Adipocyte (in vitro differentiated cells): ENCODE measurements at regions not wholly inside any gene's neighbourhood (a gene's known extent, or its start where the extent isn't known, plus 50 kb on each side); places are given as distances from the start of the nearest gene placed in this dataset.

Experiments used
- DNase-seq: peaks from one replicate; pipeline ENCODE4 v3.0.0-alpha.2; 2015; ENCODE audit warnings: low read depth
- H3K27me3 ChIP-seq: replicated peaks from 2 replicates; pipeline ENCODE4 v1.7.0; 2013; ENCODE audit warnings: mild to moderate bottlenecking, low read length, moderate library complexity; ENCODE audit not compliant: control insufficient read depth, insufficient read depth
- H3K36me3 ChIP-seq: 2 replicates; pipeline ENCODE4 v1.7.0; 2013; ENCODE audit warnings: low read length, mild to moderate bottlenecking, moderate library complexity; ENCODE audit not compliant: control insufficient read depth, insufficient read depth, severe bottlenecking
- H3K4me1 ChIP-seq: 2 replicates; pipeline ENCODE4 v1.7.0; 2013; ENCODE audit warnings: mild to moderate bottlenecking, low read length, moderate library complexity; ENCODE audit not compliant: control insufficient read depth, insufficient read depth
- H3K4me3 ChIP-seq: 2 replicates; pipeline ENCODE4 v1.7.0; 2013; ENCODE audit warnings: mild to moderate bottlenecking, low read length, moderate library complexity
- H3K9ac ChIP-seq: 2 replicates; pipeline ENCODE4 v1.7.0; 2013; ENCODE audit warnings: mild to moderate bottlenecking, low read length, moderate library complexity
- H3K9me3 ChIP-seq: 2 replicates; pipeline ENCODE4 v1.7.0; 2013; ENCODE audit warnings: mild to moderate bottlenecking, low read length, moderate library complexity; ENCODE audit not compliant: control insufficient read depth

DNA sequence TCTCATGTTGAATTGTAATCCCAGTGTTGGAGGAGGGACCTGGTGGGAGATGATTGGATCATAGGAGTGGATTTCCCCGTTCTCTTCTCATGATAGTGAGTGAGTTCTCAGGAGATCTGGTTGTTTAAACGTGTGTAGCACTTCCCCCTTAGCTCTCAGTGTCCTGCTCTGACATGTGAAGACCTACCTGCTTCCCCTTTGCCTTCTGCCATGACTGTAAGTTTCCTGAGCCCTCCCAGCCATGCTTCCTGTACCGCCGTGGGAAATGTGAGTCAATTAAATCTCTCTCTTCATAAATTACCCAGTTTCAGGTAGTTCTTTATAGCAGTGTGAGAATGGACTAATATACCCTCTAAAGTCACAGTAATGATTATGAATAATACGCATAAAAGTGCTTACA, 248.4 kb upstream of the LRRC7 start:
- Histone ChIP-seq H3K9me3 (peaks cover 3% of the 10 kb centered on the region), H3K27me3 (no peaks in the 10 kb centered on the region), H3K9ac (no peak overlapping the region), H3K4me1 (no peaks in the 10 kb centered on the region), H3K36me3 (no peaks in the 10 kb centered on the region), H3K4me3 (no peak overlapping the region)
- no peak for DNase-seq

GRCh38 chr1:69320757-69321211, 246.9 kb upstream of the LRRC7 start:
- DNase-seq, result no peak
- no peaks in the 10 kb centered on the region for H3K36me3 ChIP-seq
- no peak overlapping the region for H3K4me3 ChIP-seq
- no peak overlapping the region for H3K9ac ChIP-seq
- H3K27me3 ChIP-seq, result no peaks in the 10 kb centered on the region
- H3K9me3 ChIP-seq, result no peaks in the 10 kb centered on the region
- H3K4me1 ChIP-seq, result no peaks in the 10 kb centered on the region

DNA sequence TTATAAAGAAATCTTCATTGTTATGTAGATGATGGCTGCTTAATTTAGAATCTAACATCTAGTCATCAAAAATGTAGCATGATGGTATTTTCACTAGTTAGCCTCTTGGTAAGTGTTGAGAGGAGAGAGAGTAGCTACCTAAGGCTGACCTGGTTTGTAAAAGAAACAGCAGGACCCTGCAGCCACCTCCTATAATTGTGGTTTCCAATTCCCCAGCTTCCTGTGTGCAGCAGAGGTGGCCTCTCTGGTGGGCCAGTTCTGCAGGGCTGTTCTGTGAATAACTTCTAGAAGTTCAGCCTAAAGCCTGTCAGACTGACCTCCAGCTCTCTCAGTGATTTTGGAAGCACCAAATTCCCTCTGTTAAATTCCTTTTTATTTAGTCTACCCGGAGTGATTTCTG, 246.4 kb upstream of the LRRC7 start:
- H3K9ac ChIP-seq, result no peak overlapping the region
- no peak for DNase-seq
- no peaks in the 10 kb centered on the region for H3K4me1 ChIP-seq
- H3K4me3 ChIP-seq, result no peak overlapping the region
- H3K27me3 ChIP-seq, result no peaks in the 10 kb centered on the region
- no peaks in the 10 kb centered on the region for H3K9me3 ChIP-seq
- H3K36me3 ChIP-seq, result no peaks in the 10 kb centered on the region

DNA sequence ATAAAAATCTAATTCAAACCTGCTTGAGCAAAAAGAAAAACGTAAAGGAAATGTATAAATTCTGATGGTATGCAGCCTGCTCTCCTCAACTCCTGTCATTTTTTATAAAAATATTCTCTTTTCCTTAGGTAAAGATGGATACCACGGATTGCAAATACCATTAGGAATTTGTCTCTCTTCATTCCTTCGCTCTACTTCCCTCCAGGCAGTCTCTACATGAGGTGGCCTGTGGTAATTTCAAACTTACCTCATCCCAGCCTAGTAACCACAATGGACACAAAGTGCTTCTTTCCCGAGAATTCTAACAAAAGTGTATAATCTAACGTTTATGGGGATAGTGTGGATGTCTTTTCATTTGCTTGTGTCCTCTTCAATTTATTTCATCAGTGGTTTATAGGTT, 239.5 kb upstream of the LRRC7 start:
- Histone ChIP-seq H3K4me3 (no peak overlapping the region), H3K36me3 (no peaks in the 10 kb centered on the region), H3K9ac (no peak overlapping the region), H3K27me3 (no peaks in the 10 kb centered on the region), H3K4me1 (no peaks in the 10 kb centered on the region), H3K9me3 (peaks cover 22% of the 10 kb centered on the region)
- no peak for DNase-seq

DNA sequence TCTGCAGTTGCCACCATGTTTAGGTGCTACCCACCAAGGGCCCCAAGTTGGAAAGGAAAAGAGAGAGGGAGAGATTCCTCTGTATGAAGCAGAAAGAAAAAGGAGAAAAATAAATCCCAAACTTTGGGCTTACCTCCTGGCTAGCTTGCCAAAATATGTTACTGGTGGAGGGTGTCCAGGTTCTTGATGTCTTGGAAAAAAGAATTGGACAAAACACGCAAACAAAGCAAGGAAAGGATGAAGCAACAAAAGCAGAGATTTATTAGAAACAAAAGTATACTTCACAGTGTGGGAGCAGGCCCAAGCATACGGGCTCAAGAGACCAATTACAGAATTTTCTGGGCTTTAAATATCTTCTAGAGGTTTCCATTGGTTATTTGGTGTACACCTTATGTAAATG, 204.5 kb upstream of the LRRC7 start:
- no peaks in the 10 kb centered on the region for H3K36me3 ChIP-seq
- H3K9me3 ChIP-seq, result no peaks in the 10 kb centered on the region

DNA sequence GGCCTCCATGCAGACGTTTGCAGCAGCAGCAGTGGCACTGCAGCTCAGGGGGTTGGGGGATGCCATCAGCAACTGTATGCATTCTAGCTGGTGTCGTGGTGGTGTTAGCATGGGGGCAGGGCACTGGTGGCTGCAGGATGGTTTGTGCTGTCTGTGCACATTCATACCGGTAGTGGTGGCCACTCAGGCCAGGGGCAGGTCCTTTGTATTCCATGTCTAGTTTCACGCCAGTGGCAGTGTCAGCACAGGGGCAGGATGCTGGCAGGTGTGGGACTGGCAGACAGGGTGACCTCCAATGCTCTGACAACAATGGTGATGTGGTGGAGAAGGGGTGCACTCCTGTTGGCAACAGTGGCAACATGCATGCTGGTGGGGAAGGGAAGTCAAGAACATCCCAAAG, 194.2 kb upstream of the LRRC7 start:
- Histone ChIP-seq H3K4me3 (no peak overlapping the region), H3K9ac (no peak overlapping the region), H3K4me1 (no peaks in the 10 kb centered on the region), H3K9me3 (peaks cover 3% of the 10 kb centered on the region), H3K36me3 (no peaks in the 10 kb centered on the region), H3K27me3 (no peaks in the 10 kb centered on the region)
- no peak for DNase-seq

More for the DNA sequence above, 204.5 kb upstream of the LRRC7 start:
- DNase-seq, result no peak
- H3K27me3 ChIP-seq, result no peaks in the 10 kb centered on the region
- no peaks in the 10 kb centered on the region for H3K4me1 ChIP-seq
- H3K4me3 ChIP-seq, result no peak overlapping the region
- no peak overlapping the region for H3K9ac ChIP-seq

DNA sequence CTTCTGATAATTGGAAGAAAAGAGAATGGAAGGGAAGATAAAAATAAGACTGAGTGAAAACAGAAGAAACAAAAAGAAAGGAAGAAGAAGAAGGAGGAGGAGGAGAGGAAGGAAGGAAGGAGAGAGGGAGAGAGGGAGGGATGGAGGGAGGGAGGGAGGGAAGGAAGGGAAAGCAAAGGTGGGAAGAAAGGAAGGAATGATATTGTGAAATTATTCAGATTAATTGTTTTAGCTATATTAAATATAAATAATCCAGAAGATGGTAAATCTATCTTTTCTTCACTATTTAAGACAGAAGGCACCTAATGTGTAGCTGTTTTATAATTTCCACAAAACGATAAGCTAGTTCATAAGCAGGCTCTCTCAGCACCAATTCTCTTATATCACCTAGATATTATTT, 191.3 kb upstream of the LRRC7 start:
- Histone ChIP-seq H3K4me1 (no peaks in the 10 kb centered on the region), H3K9ac (no peak overlapping the region), H3K9me3 (peaks cover 3% of the 10 kb centered on the region), H3K36me3 (no peaks in the 10 kb centered on the region), H3K27me3 (no peaks in the 10 kb centered on the region), H3K4me3 (no peak overlapping the region)
- DNase-seq, result no peak

DNA sequence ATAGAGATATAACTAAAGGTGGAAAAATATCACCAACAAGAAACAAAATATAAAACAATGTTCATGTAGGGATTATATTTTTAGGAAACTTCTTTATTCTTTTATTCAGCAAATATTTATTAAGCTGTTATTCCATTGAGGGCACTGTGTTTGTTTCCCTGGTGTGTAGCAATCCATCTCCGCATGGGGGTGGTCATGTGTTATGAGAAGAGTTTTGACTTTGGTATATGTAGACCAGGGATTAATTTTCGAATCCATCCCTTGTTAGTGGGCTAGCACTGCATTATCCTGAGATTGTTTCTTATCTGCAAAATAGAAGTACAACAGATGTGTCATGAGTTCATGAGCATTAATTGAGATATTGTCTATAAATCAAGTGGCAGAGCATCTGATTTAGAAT, 190.2 kb upstream of the LRRC7 start:
- Histone ChIP-seq H3K9me3 (peaks cover 3% of the 10 kb centered on the region), H3K4me1 (no peaks in the 10 kb centered on the region), H3K36me3 (no peaks in the 10 kb centered on the region), H3K27me3 (no peaks in the 10 kb centered on the region), H3K4me3 (no peak overlapping the region), H3K9ac (no peak overlapping the region)
- DNase-seq, result no peak

GRCh38 chr1:69388044-69388443, 179.7 kb upstream of the LRRC7 start:
- no peaks in the 10 kb centered on the region for H3K27me3 ChIP-seq

GRCh38 chr1:69400128-69400527, 167.6 kb upstream of the LRRC7 start:
- Histone ChIP-seq H3K36me3 (no peaks in the 10 kb centered on the region), H3K4me1 (no peaks in the 10 kb centered on the region), H3K4me3 (no peak overlapping the region), H3K27me3 (no peaks in the 10 kb centered on the region), H3K9ac (no peak overlapping the region), H3K9me3 (no peaks in the 10 kb centered on the region)
- no peak for DNase-seq

More at GRCh38 chr1:69388044-69388443, 179.7 kb upstream of the LRRC7 start:
- no peaks in the 10 kb centered on the region for H3K36me3 ChIP-seq
- no peak overlapping the region for H3K4me3 ChIP-seq
- no peaks in the 10 kb centered on the region for H3K9me3 ChIP-seq
- no peak overlapping the region for H3K9ac ChIP-seq
- H3K4me1 ChIP-seq, result no peaks in the 10 kb centered on the region
- DNase-seq, result no peak

- H3K4me1 ChIP-seq, result no peaks in the 10 kb centered on the region
- no peak for DNase-seq
- no peak overlapping the region for H3K9ac ChIP-seq
- H3K27me3 ChIP-seq, result no peaks in the 10 kb centered on the region
- H3K4me3 ChIP-seq, result no peak overlapping the region
- no peaks in the 10 kb centered on the region for H3K9me3 ChIP-seq
- no peaks in the 10 kb centered on the region for H3K36me3 ChIP-seq
Observed at GRCh38 chr1:69401879-69402278, 165.8 kb upstream of the LRRC7 start.

GRCh38 chr1:69403756-69404320, 163.9 kb upstream of the LRRC7 start:
- H3K9ac ChIP-seq, result no peak overlapping the region
- no peak overlapping the region for H3K4me3 ChIP-seq
- peaks cover 5% of the 10 kb centered on the region for H3K9me3 ChIP-seq
- no peaks in the 10 kb centered on the region for H3K27me3 ChIP-seq
- H3K36me3 ChIP-seq, result no peaks in the 10 kb centered on the region
- H3K4me1 ChIP-seq, result no peaks in the 10 kb centered on the region
- DNase-seq, result no peak
